Upper lobe of right lung (tissue), 1 donor: ENCODE measurements at regions not wholly inside any gene's neighbourhood (a gene's known extent, or its start where the extent isn't known, plus 50 kb on each side); places are given as distances from the start of the nearest gene placed in this dataset.
A peak's percentile ranks its signal among the peaks of the same experiment; 100 is the strongest.

Experiments
- ATAC-seq: fragments of 200-7000 bp; cut with Tn5 transposase; one replicate; pipeline ENCODE4 v1.9.1; 2020; ENCODE audit warnings: mild to moderate bottlenecking, moderate library complexity
- DNase-seq: peaks from one replicate; pipeline ENCODE4 v3.0.0-alpha.2; 2020
- H3K27ac ChIP-seq: fragments of 200-600 bp; one replicate; pipeline ENCODE4 v1.8.0; 2022
- H3K27me3 ChIP-seq: fragments of 200-600 bp; one replicate; pipeline ENCODE4 v1.8.0; 2022; ENCODE audit warnings: mild to moderate bottlenecking
- H3K36me3 ChIP-seq: fragments of 200-600 bp; one replicate; pipeline ENCODE4 v1.8.0; 2022
- H3K4me1 ChIP-seq: fragments of 200-600 bp; one replicate; pipeline ENCODE4 v1.8.0; 2022
- H3K4me3 ChIP-seq: fragments of 200-600 bp; one replicate; pipeline ENCODE4 v1.8.0; 2022; ENCODE audit warnings: mild to moderate bottlenecking
- H3K9me3 ChIP-seq: fragments of 200-600 bp; one replicate; pipeline ENCODE4 v1.8.0; 2022
- intact Hi-C: fragments of 100-400 bp; cut with DNase I; formaldehyde crosslinking; loops from one replicate; pipeline ENCODE4 v1.11.0; 2022
- TF ChIP-seq, protein P1 (sequence below): fragments of 200-600 bp; IDR thresholded peaks from one replicate; pipeline ENCODE4 v1.8.0; 2022; ENCODE audit warnings: antibody characterized with exemption
- donor health status: DM: no; HTN: yes; CAD: no; lungs with severe emphysema.

DNA sequence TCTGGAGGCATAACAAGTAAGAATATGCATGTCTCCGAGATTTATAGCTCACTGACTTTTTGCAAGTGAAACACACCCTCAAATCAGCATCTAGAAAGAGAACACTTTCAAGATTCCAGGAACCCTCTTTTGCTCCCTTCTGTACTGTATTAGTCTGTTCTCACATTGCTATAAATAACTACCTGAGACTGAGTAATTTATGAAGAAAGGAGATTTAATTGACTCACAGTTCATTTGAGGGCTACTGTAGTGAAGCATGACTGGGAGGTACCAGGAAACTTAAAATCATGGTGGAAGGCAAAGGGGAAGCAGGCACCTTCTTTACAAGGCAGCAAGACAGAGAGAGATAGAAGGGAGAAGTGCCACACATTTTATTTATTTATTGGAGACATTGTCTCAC lies 269.9 kb downstream of the UTRN start:
- Histone ChIP-seq H3K4me1 (no peaks in the 10 kb centered on the region), H3K27ac (no peak overlapping the region), H3K9me3 (no peaks in the 10 kb centered on the region), H3K36me3 (peaks cover 83% of the 10 kb centered on the region), H3K27me3 (no peaks in the 10 kb centered on the region), H3K4me3 (no peak overlapping the region)
- TF ChIP-seq, protein P1, sequence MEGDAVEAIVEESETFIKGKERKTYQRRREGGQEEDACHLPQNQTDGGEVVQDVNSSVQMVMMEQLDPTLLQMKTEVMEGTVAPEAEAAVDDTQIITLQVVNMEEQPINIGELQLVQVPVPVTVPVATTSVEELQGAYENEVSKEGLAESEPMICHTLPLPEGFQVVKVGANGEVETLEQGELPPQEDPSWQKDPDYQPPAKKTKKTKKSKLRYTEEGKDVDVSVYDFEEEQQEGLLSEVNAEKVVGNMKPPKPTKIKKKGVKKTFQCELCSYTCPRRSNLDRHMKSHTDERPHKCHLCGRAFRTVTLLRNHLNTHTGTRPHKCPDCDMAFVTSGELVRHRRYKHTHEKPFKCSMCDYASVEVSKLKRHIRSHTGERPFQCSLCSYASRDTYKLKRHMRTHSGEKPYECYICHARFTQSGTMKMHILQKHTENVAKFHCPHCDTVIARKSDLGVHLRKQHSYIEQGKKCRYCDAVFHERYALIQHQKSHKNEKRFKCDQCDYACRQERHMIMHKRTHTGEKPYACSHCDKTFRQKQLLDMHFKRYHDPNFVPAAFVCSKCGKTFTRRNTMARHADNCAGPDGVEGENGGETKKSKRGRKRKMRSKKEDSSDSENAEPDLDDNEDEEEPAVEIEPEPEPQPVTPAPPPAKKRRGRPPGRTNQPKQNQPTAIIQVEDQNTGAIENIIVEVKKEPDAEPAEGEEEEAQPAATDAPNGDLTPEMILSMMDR: no peak
- DNase-seq: no peak
- no peak for ATAC-seq
- intact Hi-C loops: no loop called here

DNA sequence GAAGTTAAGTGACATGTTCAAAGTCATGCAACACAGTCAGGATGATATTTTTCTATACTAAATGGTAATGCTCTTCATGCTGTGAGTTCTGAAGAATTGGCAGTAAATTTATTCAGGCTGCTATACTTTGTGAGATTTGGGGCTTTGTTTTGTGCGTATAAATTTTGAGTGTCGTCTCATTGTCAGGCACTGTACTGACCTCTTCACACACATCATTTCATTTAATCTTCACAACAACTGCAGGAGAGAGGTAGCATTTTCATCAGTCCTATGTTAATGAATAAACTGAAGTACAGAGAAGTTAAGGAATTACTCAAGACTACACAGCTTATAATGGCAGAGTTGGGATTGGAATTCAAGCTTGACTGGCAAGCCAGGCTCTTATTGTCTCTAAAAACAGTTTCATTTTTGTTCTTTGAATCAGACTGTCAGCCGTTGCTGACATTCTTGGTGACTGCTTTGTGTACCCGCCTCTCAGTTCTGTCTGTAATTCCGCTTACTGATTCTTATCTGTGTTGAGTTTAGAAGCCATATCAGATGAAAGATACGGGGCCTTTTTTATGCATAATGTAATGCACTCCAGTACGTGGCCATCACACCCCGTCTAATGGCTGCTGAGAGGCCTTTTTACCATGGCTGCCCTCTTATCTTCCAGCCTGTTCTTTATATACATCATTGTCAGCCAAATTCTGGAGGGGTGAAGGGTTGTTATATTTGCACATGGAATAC lies 274.9 kb downstream of the UTRN start:
- H3K36me3 ChIP-seq: peaks cover 60% of the 10 kb centered on the region
- H3K27me3 ChIP-seq: no peaks in the 10 kb centered on the region
- peak overlapping the region; percentile 12 for H3K27ac ChIP-seq
- DNase-seq (no peak), ATAC-seq (peak; percentile 86)
- no peaks in the 10 kb centered on the region for H3K4me1 ChIP-seq
- H3K9me3 ChIP-seq: no peaks in the 10 kb centered on the region
- intact Hi-C loops: no loop called here
- TF ChIP-seq, protein P1: no peak
- H3K4me3 ChIP-seq: no peak overlapping the region

DNA sequence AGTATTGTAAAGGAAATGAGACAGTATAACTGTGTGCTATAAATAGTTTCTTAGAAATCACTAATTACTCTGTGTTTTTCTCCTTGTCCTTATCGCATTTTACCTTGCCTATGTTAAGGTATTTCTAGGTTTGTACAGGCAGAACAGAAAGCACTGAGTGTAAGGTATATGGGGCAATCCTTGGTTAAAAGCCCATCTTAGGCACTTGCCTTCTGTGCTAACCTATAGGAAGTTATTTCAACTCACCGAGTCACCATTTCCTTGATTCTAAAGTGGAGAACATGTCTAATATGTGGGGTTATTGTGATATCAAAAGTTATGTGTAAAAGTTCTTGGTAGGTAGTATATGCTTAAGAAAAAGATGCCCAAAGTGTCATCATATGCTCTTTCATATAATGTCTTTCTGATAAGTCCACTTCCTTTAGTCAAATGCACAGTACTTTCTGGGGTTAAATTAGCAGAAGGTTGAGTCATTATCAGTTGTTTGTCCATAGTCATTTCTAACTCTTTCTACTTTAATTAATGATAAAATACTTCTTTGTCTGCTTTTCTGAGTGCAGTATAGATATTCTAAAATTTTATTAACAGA lies 276.4 kb downstream of the UTRN start:
- no peaks in the 10 kb centered on the region for H3K9me3 ChIP-seq
- H3K27me3 ChIP-seq: no peaks in the 10 kb centered on the region
- intact Hi-C loops: no loop called here
- no peak overlapping the region for H3K4me3 ChIP-seq
- ATAC-seq (no peak), DNase-seq (no peak)
- peaks cover 47% of the 10 kb centered on the region for H3K36me3 ChIP-seq
- H3K27ac ChIP-seq: no peak overlapping the region
- H3K4me1 ChIP-seq: no peaks in the 10 kb centered on the region
- TF ChIP-seq, protein P1: no peak

DNA sequence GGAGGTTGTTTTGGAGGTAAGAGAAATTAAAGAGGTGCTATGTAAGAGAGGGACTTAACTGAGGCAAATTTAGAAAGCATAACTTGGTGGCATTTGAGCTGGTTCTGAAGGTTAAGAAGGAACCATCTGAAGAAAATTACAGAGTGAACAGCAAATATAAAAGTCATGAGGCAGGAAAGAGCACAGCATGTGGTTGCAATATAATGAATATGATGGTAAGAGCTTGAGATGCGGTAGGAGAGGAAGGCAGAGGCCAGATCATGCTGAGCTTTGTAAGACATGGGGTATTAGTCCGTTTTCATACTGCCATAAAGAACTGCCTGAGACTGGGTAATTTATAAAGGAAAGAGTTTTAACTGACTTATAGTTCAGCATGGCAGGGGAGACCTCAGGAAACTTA lies 279.1 kb downstream of the UTRN start:
- H3K27me3 ChIP-seq: no peaks in the 10 kb centered on the region
- peaks cover 26% of the 10 kb centered on the region for H3K36me3 ChIP-seq
- no peak overlapping the region for H3K27ac ChIP-seq
- H3K4me3 ChIP-seq: no peak overlapping the region
- TF ChIP-seq, protein P1: no peak
- no peaks in the 10 kb centered on the region for H3K9me3 ChIP-seq
- DNase-seq (no peak), ATAC-seq (no peak)
- no peaks in the 10 kb centered on the region for H3K4me1 ChIP-seq
- intact Hi-C loops: no loop called here

DNA sequence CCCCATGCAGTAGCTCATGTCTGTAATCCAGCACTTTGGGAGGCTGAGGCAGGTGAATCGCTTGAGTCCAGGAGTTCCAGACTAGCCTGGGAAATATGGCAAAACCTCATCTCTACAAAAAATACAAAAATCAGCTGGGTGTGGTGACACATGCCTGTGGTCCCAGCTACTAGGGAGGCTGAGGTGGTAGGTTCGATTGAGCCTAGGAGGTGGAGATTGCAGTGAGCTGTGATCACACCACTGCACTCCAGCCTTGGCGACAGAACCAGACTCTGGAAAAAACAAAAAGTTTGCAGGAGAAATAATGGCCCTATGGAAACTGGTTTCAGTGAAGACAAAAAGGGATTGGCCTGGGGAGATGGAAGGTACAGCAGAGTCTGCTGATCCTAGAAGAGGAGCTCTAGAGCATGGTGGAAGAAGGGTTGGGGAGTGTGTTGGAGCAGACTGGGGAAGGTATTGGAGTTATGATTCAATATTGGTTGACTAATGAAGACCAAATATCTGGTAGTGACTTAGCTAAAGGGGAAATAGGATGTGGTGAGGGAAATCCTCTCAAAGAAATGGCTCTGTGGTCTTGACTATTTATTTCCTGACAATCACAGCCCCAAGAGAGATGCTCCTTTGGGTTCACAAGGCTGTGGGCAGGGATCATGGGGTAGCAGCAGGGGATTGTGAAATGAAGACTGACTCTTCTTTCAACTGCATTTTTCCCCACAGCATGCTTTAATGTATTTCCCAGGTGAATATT lies 281.9 kb downstream of the UTRN start:
- H3K4me3 ChIP-seq: no peak overlapping the region
- H3K27ac ChIP-seq: no peak overlapping the region
- intact Hi-C loops: no loop called here
- TF ChIP-seq, protein P1: no peak
- H3K36me3 ChIP-seq: peaks cover 28% of the 10 kb centered on the region
- DNase-seq: no peak
- H3K4me1 ChIP-seq: no peaks in the 10 kb centered on the region
- no peaks in the 10 kb centered on the region for H3K9me3 ChIP-seq
- no peak for ATAC-seq
- H3K27me3 ChIP-seq: no peaks in the 10 kb centered on the region
